Inflammatory macrophage (primary cell): ENCODE measurements at regions not wholly inside any gene's neighbourhood (a gene's known extent, or its start where the extent isn't known, plus 50 kb on each side); places are given as distances from the start of the nearest gene placed in this dataset.
"Not testable (repeated sequence)": the region's sequence is repeated elsewhere in the genome, so short reads cannot be mapped to it uniquely, and the experiment has no call there.

Source experiments
- DNase-seq, 2 donors: peaks; one replicate each; pipeline ENCODE4 v3.0.0-alpha.2; 2020 to 2022

DNA sequence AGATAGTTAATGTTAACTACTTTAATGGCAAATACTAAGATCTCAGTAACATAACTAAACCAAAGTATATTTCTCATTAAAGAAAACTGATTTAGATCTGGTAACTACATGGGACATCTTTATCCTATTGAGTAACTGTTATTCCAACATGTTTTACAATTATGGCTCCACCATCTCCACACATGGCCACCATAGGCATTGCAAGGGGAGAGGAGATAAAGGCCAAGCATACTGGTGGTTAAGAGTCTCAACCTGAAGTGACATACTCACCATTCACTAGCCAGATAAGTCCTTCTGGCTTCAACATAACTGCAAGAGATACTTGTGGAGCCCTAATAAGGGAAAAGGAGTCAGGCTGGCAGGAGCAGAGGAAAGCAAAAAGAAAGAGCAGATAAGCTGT is 1586.4 kb upstream of the SPRY2 start:
- DNase-seq, result no peak

DNA sequence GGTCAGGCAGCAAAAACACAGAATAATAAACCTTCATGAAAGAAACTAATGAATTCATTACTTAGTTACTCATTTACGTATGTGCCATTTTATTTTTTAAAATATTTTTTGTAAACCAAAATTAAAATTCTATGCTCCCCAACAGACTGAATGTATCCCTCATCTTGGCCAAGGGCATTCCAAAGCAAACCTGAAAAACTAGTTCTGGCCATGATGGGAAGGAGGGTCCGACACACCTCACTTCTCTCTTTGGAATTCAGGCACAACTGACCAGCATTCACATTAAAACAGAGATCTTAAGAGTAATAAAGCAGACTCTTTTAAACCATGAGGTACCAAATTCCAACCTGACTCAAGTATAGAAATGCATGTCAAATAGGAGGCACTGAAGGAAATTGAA is 1576.9 kb upstream of the SPRY2 start:
- DNase-seq, result no peak

- no peak for DNase-seq
Measured at GRCh38 chr13:81916461-81916860, 1575.5 kb upstream of the SPRY2 start.

GRCh38 chr13:81907787-81908372 is 1567.0 kb upstream of the SPRY2 start:
- DNase-seq, result no peak

GRCh38 chr13:81888855-81889254 is 1547.9 kb upstream of the SPRY2 start:
- DNase-seq, result no peak

DNA sequence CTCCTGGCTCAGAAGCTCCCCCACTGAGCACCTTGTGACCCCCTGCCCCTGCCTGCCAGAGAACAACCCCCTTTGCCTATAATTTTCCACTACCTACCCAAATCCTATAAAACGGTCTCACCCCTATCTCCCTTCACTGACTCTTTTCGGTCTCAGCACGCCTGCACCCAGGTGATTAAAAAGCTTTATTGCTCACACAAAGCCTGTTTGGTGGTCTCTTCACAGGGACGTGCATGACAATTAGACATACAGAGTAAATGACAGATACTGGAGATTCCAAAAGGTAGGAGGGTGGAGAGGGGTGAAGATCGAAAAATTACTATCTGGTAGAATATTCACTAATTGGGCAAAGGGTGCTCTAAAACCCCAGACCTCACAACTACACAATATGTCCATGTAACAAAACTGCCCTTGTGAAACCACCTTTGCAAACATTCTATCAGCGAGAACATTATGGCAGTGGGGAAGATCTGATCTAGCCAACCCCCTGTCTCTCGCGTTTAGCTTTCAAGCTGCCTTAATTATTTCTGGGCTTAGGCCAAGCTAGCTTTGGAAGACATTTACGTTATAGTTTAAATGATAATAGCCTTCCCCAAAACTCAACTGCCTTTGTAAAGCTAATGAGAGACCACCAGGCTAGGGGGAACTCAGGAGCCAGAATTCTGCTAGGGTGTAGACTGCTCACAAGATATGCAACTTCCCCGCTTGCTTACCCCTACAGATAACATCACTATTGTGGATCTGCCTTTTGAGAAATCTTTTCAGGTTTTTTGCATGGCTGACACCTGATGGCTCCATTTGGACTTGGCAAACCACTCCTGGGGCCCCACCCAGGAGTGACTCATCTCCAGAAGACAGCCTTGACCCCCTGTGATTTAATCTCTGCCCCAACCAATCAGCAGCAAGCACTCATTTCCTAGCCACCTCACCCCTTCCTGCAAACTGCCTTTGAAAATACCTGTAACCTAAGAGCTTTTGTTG is 1534.0 kb upstream of the SPRY2 start:
- DNase-seq, result no peak

- no peak for DNase-seq
Measured at GRCh38 chr13:81874253-81874652, 1533.3 kb upstream of the SPRY2 start.

GRCh38 chr13:81872581-81872980 is 1531.7 kb upstream of the SPRY2 start:
- DNase-seq, result no peak

GRCh38 chr13:81871751-81872325 is 1530.9 kb upstream of the SPRY2 start:
- DNase-seq, result not testable (repeated sequence)

DNA sequence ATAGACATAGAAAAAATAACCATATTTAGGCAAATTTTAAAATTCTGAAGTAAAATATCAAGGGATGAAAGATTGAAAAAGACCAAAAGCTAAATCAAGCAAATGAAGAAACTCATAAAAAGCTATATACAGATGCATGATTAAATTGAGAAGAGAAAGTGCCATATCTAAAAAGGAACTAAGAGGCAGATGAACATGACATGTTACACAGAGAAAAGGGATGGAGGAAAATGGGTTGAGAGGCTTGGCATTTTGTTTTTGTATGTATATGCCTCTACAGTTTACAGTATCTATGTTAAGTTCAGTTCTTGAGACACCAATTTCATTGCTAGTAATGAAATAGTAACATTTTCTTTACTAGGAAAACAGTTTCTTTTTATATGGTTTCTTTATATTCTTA is 1507.4 kb upstream of the SPRY2 start:
- no peak for DNase-seq

GRCh38 chr13:81846771-81847170 is 1505.8 kb upstream of the SPRY2 start:
- DNase-seq, result no peak

- DNase-seq, result no peak
Measured at GRCh38 chr13:81821259-81821658, 1480.3 kb upstream of the SPRY2 start.

GRCh38 chr13:81800433-81800832 is 1459.5 kb upstream of the SPRY2 start:
- no peak for DNase-seq

- DNase-seq, result no peak
Measured at GRCh38 chr13:81795710-81796109, 1454.8 kb upstream of the SPRY2 start.

DNA sequence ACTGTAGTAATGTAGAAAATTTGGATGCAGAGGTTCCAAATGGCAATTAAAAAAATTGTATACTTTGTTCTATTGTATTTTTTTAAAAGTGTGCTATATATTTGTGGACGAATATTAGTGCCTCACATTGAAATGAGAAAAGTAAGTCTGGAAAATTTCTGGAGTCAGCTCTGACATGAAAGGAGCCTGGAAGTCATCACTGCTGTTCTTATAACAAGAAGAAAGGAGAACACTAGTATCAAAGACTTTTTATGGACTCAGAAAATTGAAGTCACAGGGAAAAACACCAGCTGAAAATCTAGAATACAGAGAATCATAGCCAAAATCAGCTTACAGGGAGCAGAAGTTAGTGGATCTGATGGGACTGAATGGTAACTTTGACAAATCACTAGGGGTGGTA is 1450.7 kb upstream of the SPRY2 start:
- DNase-seq, result no peak

DNA sequence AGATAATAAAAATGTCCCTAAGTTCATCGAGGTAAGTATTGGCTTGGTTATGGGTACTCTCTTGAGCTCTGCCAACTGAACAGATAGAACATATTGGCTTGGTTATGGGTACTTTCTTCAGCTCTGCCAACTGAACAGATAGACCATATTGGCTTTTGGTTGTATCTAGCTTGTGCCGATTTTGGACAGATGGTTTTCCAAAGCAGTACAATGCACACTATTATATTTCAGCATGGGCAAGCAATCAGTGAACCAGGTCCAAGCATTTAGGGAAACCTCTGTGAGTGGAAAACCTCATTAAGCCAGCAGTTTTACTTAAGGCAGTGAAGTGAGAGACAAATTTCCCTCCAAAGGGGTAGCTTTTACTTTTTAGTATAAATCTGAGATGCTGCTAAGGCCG is 1440.5 kb upstream of the SPRY2 start:
- no peak for DNase-seq

GRCh38 chr13:81779876-81780275 is 1439.0 kb upstream of the SPRY2 start:
- DNase-seq, result no peak

DNA sequence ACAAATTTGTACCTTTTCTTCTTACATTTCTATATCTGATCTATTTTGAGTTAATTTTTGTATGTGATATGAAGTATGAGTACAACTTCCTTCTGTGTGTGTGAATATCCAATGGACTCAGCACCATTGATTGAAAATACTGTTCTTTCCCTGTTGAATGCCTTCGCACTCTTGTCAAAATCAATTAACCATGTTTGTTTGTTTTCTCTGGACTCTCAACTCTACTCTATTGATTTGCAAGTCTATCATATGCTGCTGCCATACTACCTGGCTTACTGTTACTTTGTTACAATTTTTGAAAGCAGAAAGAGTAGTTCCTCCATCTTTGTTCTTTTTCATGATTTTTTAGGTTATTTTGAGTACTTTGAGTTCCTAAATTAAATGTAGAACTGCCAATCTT is 1437.4 kb upstream of the SPRY2 start:
- no peak for DNase-seq

GRCh38 chr13:81773263-81773662 is 1432.3 kb upstream of the SPRY2 start:
- no peak for DNase-seq

GRCh38 chr13:81771951-81772350 is 1431.0 kb upstream of the SPRY2 start:
- no peak for DNase-seq

DNA sequence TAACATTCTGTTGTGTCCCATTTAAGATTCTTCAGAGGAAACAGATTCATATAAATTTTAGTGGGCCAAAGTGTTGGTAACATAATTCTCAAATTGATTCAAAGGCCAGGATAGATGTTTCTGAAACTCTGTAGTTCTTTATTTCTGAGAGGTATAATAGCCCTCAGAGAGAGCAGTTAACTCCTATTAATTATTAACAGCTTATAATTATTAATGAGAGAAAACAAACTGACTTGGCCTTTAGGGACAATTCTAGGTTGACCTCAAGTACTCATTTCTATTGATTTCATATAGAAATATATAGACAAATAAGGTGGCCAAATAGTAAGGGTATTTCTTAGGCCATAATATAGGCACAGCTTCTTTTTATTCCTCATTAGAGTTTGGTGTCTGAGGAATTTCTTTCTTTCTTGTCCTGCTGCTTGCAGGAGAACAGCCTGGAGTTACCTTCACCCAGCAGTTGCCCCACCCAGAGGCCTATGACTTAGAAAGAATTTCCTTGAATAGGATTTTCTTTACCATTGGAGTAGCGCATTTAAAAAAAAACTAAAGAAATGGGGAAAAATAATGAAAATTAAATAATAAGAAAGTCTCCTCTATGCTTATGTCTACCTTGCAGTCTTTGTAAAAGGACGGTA is 1430.1 kb upstream of the SPRY2 start:
- no peak for DNase-seq

GRCh38 chr13:81762449-81762848 is 1421.5 kb upstream of the SPRY2 start:
- DNase-seq, result no peak

GRCh38 chr13:81760316-81760715 is 1419.4 kb upstream of the SPRY2 start:
- DNase-seq, result no peak
